GM19351 (cell line): ENCODE measurements at regions not wholly inside any gene's neighbourhood (a gene's known extent, or its start where the extent isn't known, plus 50 kb on each side); places are given as distances from the start of the nearest gene placed in this dataset.

Experiments
- ATAC-seq: cut with Tn5 transposase; IDR thresholded peaks from one replicate; pipeline ENCODE4 v1.9.1; 2021; ENCODE audit warnings: mild to moderate bottlenecking, moderate library complexity; ENCODE audit not compliant: unreplicated experiment

- no peak for ATAC-seq
These were observed 52.4 kb upstream of the SERINC1 start for GRCh38 chr6:122524056-122524455.

GRCh38 chr6:122530440-122531046, 58.9 kb upstream of the SERINC1 start:
- ATAC-seq = peak; percentile 98

GRCh38 chr6:122548281-122548680, 61.9 kb upstream of the PKIB start:
- no peak for ATAC-seq

GRCh38 chr6:122548820-122549219, 61.4 kb upstream of the PKIB start:
- no peak for ATAC-seq

- no peak for ATAC-seq
These were observed 56.5 kb upstream of the PKIB start for GRCh38 chr6:122553697-122554096.

GRCh38 chr6:122555561-122555960, 54.6 kb upstream of the PKIB start:
- no peak for ATAC-seq

GRCh38 chr6:122558080-122558479, 52.1 kb upstream of the PKIB start:
- ATAC-seq = no peak
